Caco-2 (cell line): ENCODE measurements at regions not wholly inside any gene's neighbourhood (a gene's known extent, or its start where the extent isn't known, plus 50 kb on each side); places are given as distances from the start of the nearest gene placed in this dataset.

Source experiments
- BruUV-seq: library from RNA; stranded (reverse); fragments of 400-500 nt; replicated peaks from 2 replicates; lab custom pipeline; 2021; lab: Mats Ljungman, UMichigan
- CTCF ChIA-PET: fragments of 300-600 bp; sonication (Branson Sonifier 250); formaldehyde crosslinking; loops from one replicate; lab custom pipeline; 2022; ENCODE audit warnings: antibody characterized with exemption; lab: Charles Lee
- POLR2A ChIA-PET: fragments of 300-600 bp; sonication (Branson Sonifier 250); formaldehyde crosslinking; loops from one replicate; lab custom pipeline; 2022; ENCODE audit warnings: antibody characterized with exemption; lab: Charles Lee
- DNase-seq, 2 experiments: peaks; one replicate each; pipeline versions ENCODE4 v3.0.0 to v3.0.0-alpha.2; 2020 to 2022
- H3K27me3 ChIP-seq: replicated peaks from 2 replicates; pipeline ENCODE4 v1.6.0; 2011; ENCODE audit warnings: low read length; ENCODE audit not compliant: control insufficient read depth, insufficient read depth
- H3K36me3 ChIP-seq: 2 replicates; pipeline ENCODE4 v1.5.1; 2011; ENCODE audit warnings: low read length; ENCODE audit not compliant: control insufficient read depth, insufficient read depth
- H3K4me1 ChIP-seq: fragments of 250-450 bp; sonication (Bioruptor Pico); 2 replicates; pipeline ENCODE4 v1.5.1; 2020; ENCODE audit warnings: mild to moderate bottlenecking
- H3K4me3 ChIP-seq: 2 replicates; pipeline ENCODE4 v1.5.1; 2011; ENCODE audit warnings: low read depth, mild to moderate bottlenecking, control low read depth, low read length
- H3K9me3 ChIP-seq: fragments of 250-450 bp; sonication (Bioruptor Pico); 2 replicates; pipeline ENCODE4 v1.5.1; 2020; ENCODE audit warnings: mild to moderate bottlenecking, moderate library complexity
- H3K27ac Mint-ChIP-seq: one replicate; pipeline ENCODE4 v1.8.0; 2022; ENCODE audit warnings: mixed read lengths; ENCODE audit not compliant: unreplicated experiment
- H3K27me3 Mint-ChIP-seq: one replicate; pipeline ENCODE4 v1.8.0; 2022; ENCODE audit warnings: mixed read lengths; ENCODE audit not compliant: insufficient read depth, unreplicated experiment
- H3K36me3 Mint-ChIP-seq: one replicate; pipeline ENCODE4 v1.8.0; 2022; ENCODE audit warnings: mild to moderate bottlenecking, mixed read lengths; ENCODE audit not compliant: insufficient read depth, unreplicated experiment
- H3K4me1 Mint-ChIP-seq: one replicate; pipeline ENCODE4 v1.8.0; 2022; ENCODE audit warnings: low read depth, mixed read lengths; ENCODE audit not compliant: unreplicated experiment
- H3K4me3 Mint-ChIP-seq: one replicate; pipeline ENCODE4 v1.8.0; 2022; ENCODE audit warnings: mild to moderate bottlenecking, moderate library complexity, mixed read lengths; ENCODE audit not compliant: unreplicated experiment
- H3K9me3 Mint-ChIP-seq: one replicate; pipeline ENCODE4 v1.8.0; 2022; ENCODE audit warnings: mixed read lengths; ENCODE audit not compliant: unreplicated experiment
- intact Hi-C: fragments of 100-400 bp; cut with micrococcal nuclease; formaldehyde crosslinking; loops from one replicate; pipeline ENCODE4 v1.10.0; 2022; ENCODE audit not compliant: unreplicated experiment
- TF ChIP-seq, protein P1 (sequence below), 2 experiments: fragments of 200-600 bp in 1 of 2; IDR thresholded peaks; 1 replicate in 1 of 2; 2 replicates in 1 of 2; pipeline versions ENCODE4 v1.5.1 to v1.8.0; 2011 to 2022; ENCODE audit warnings: antibody characterized with exemption in 1 of 2, control low read depth in 1 of 2, inconsistent platforms in 1 of 2, low read depth in 1 of 2, low read length in 1 of 2, mild to moderate bottlenecking in 1 of 2, moderate library complexity in 1 of 2; ENCODE audit not compliant: insufficient read depth in 1 of 2, severe bottlenecking in 1 of 2, unreplicated experiment in 1 of 2

DNA sequence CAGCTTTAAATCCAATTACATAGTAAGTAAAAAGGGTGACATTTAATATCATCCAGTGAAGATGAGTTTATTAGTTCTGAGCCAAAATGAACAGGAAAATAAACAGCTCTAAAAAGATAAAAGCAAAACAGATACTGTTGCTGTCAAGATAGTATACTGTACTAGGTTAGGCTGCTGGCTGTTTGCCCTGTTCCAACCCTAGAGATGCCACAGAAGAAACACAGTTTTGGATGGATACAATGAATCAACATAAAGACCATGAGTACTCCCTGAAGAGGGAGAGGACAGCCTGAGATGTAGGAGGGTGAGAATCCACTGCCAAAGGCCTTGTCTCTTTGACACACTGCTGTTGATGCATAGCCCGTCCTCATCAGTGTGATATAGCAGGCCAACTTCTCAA lies 1302.7 kb downstream of the EFNA5 start:
- DNase-seq = no peak
- TF ChIP-seq, protein P1, sequence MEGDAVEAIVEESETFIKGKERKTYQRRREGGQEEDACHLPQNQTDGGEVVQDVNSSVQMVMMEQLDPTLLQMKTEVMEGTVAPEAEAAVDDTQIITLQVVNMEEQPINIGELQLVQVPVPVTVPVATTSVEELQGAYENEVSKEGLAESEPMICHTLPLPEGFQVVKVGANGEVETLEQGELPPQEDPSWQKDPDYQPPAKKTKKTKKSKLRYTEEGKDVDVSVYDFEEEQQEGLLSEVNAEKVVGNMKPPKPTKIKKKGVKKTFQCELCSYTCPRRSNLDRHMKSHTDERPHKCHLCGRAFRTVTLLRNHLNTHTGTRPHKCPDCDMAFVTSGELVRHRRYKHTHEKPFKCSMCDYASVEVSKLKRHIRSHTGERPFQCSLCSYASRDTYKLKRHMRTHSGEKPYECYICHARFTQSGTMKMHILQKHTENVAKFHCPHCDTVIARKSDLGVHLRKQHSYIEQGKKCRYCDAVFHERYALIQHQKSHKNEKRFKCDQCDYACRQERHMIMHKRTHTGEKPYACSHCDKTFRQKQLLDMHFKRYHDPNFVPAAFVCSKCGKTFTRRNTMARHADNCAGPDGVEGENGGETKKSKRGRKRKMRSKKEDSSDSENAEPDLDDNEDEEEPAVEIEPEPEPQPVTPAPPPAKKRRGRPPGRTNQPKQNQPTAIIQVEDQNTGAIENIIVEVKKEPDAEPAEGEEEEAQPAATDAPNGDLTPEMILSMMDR (IDR thresholded peaks at IDR 0.05; ENCODE audit: insufficient read depth in 1 of 2, low read depth in 1 of 2, low read length in 1 of 2, severe bottlenecking in 1 of 2, unreplicated experiment in 1 of 2) = no peak
- ChIA-PET CTCF (no interaction called here), POLR2A (no interaction called here)
- H3K36me3 ChIP-seq = no peaks in the 10 kb centered on the region
- peaks cover 6% of the 10 kb centered on the region for H3K27me3 Mint-ChIP-seq
- H3K4me3 ChIP-seq = no peak overlapping the region
- peaks cover 21% of the 10 kb centered on the region for H3K9me3 Mint-ChIP-seq
- no TSS peak for BruUV-seq
- H3K4me1 Mint-ChIP-seq = no peaks in the 10 kb centered on the region
- no peak overlapping the region for H3K27ac Mint-ChIP-seq
- no peaks in the 10 kb centered on the region for H3K4me1 ChIP-seq
- H3K27me3 ChIP-seq = no peaks in the 10 kb centered on the region
- H3K4me3 Mint-ChIP-seq = no peak overlapping the region
- no peaks in the 10 kb centered on the region for H3K9me3 ChIP-seq
- intact Hi-C loops = no loop called here
- H3K36me3 Mint-ChIP-seq = no peaks in the 10 kb centered on the region

DNA sequence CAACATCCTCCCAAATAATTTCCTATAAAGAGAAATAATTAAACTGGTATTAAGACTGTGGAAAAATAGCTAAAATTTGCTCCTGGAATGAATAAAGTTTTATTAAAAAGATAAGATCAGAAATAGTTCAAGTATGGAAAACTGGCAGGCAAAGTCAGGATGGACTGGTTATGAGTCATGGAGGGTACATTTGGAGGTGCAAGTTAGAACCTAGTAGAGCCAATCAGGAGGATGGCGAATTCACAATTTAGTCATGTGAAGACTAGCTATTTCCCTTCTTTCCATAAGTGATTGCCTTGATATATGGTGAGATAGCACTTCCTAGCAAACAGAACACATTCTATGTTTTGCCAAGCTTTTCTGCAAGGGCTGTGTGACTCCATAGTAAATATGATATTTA lies 1303.5 kb downstream of the EFNA5 start:
- H3K4me1 Mint-ChIP-seq = no peaks in the 10 kb centered on the region
- TF ChIP-seq, protein P1 (IDR thresholded peaks at IDR 0.05; ENCODE audit: insufficient read depth in 1 of 2, low read depth in 1 of 2, low read length in 1 of 2, severe bottlenecking in 1 of 2, unreplicated experiment in 1 of 2) = no peak
- no peak overlapping the region for H3K4me3 ChIP-seq
- no peak overlapping the region for H3K27ac Mint-ChIP-seq
- H3K4me3 Mint-ChIP-seq = no peak overlapping the region
- no peaks in the 10 kb centered on the region for H3K27me3 ChIP-seq
- no peaks in the 10 kb centered on the region for H3K9me3 ChIP-seq
- H3K9me3 Mint-ChIP-seq = peaks cover 22% of the 10 kb centered on the region
- POLR2A ChIA-PET = no interaction called here
- no peaks in the 10 kb centered on the region for H3K36me3 Mint-ChIP-seq
- no peak for DNase-seq
- BruUV-seq = no TSS peak
- peaks cover 6% of the 10 kb centered on the region for H3K27me3 Mint-ChIP-seq
- intact Hi-C loops = no loop called here
- no peaks in the 10 kb centered on the region for H3K36me3 ChIP-seq
- H3K4me1 ChIP-seq = no peaks in the 10 kb centered on the region
- CTCF ChIA-PET = no interaction called here

DNA sequence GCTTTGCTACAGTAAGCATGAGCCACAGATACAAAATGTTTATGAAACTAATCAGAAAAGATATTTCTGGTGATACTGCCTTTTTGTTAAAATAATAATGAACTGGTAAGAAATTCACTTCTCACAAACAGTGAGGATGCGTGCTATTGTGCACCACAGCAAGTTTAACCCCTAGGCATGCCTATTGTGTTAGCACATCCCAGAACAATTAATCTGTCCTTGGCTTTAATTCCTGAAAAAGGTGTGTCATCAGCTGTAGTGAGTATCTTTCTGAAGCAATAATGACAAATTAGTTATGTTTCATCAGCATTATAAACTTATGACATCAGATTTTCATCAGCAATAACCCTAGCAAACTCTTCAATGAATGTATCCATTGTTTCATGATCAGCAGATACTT lies 1307.2 kb downstream of the EFNA5 start:
- H3K4me3 ChIP-seq = no peak overlapping the region
- intact Hi-C loops = no loop called here
- TF ChIP-seq, protein P1 (IDR thresholded peaks at IDR 0.05; ENCODE audit: insufficient read depth in 1 of 2, low read depth in 1 of 2, low read length in 1 of 2, severe bottlenecking in 1 of 2, unreplicated experiment in 1 of 2) = no peak
- DNase-seq = no peak
- Mint-ChIP-seq H3K9me3 (peaks cover 7% of the 10 kb centered on the region), H3K27me3 (peaks cover 6% of the 10 kb centered on the region), H3K36me3 (no peaks in the 10 kb centered on the region), H3K4me3 (no peak overlapping the region), H3K4me1 (no peaks in the 10 kb centered on the region), H3K27ac (no peak overlapping the region)
- H3K36me3 ChIP-seq = no peaks in the 10 kb centered on the region
- H3K9me3 ChIP-seq = no peaks in the 10 kb centered on the region
- CTCF ChIA-PET = no interaction called here
- no TSS peak for BruUV-seq
- no peaks in the 10 kb centered on the region for H3K4me1 ChIP-seq
- H3K27me3 ChIP-seq = no peaks in the 10 kb centered on the region
- POLR2A ChIA-PET = no interaction called here
